Osteocyte (in vitro differentiated cells): ENCODE measurements at regions not wholly inside any gene's neighbourhood (a gene's known extent, or its start where the extent isn't known, plus 50 kb on each side); places are given as distances from the start of the nearest gene placed in this dataset.

ENCODE experiments used
- DNase-seq: peaks from one replicate; pipeline ENCODE4 v3.0.0; 2021; ENCODE audit warnings: mixed read lengths; ENCODE audit not compliant: unreplicated experiment; ENCODE audit errors: extremely low spot score
- H3K27ac Mint-ChIP-seq: one replicate; pipeline ENCODE4 v1.8.0; 2021; ENCODE audit warnings: mild to moderate bottlenecking, mixed read lengths; ENCODE audit not compliant: unreplicated experiment
- H3K27me3 Mint-ChIP-seq: one replicate; pipeline ENCODE4 v1.8.0; 2021; ENCODE audit warnings: mixed read lengths; ENCODE audit not compliant: unreplicated experiment
- H3K36me3 Mint-ChIP-seq: one replicate; pipeline ENCODE4 v1.8.0; 2021; ENCODE audit warnings: mixed read lengths; ENCODE audit not compliant: unreplicated experiment
- H3K4me1 Mint-ChIP-seq: one replicate; pipeline ENCODE4 v1.8.0; 2021; ENCODE audit warnings: mixed read lengths; ENCODE audit not compliant: unreplicated experiment
- H3K4me3 Mint-ChIP-seq: one replicate; pipeline ENCODE4 v1.8.0; 2021; ENCODE audit warnings: mild to moderate bottlenecking, moderate library complexity, mixed read lengths; ENCODE audit not compliant: unreplicated experiment
- H3K9me3 Mint-ChIP-seq: one replicate; pipeline ENCODE4 v1.8.0; 2021; ENCODE audit warnings: mixed read lengths; ENCODE audit not compliant: unreplicated experiment
- CTCF ChIP-seq: fragments of 200-600 bp; sonication (generic); IDR thresholded peaks from 2 replicates; pipeline ENCODE4 v1.5.0; 2021; ENCODE audit warnings: antibody characterized with exemption, mild to moderate bottlenecking, moderate library complexity

GRCh38 chr10:133000648-133001047 is 58.3 kb upstream of the CFAP46 start:
- H3K27me3 Mint-ChIP-seq, result peaks cover 10% of the 10 kb centered on the region
- no peak overlapping the region for H3K4me3 Mint-ChIP-seq
- H3K36me3 Mint-ChIP-seq, result no peaks in the 10 kb centered on the region
- no peaks in the 10 kb centered on the region for H3K9me3 Mint-ChIP-seq
- no peak overlapping the region for H3K27ac Mint-ChIP-seq
- no peak for DNase-seq
- peaks cover 4% of the 10 kb centered on the region for H3K4me1 Mint-ChIP-seq
- TF ChIP-seq CTCF, result no peak

- Mint-ChIP-seq H3K9me3 (no peaks in the 10 kb centered on the region), H3K36me3 (no peaks in the 10 kb centered on the region), H3K4me1 (peaks cover 4% of the 10 kb centered on the region), H3K4me3 (no peak overlapping the region), H3K27ac (no peak overlapping the region), H3K27me3 (peaks cover 12% of the 10 kb centered on the region)
- no peak for TF ChIP-seq CTCF
- DNase-seq, result no peak
Observed at GRCh38 chr10:132997517-132998265, 55.3 kb upstream of the CFAP46 start.

- no peak for TF ChIP-seq CTCF
- H3K27ac Mint-ChIP-seq, result no peak overlapping the region
- no peak overlapping the region for H3K4me3 Mint-ChIP-seq
- H3K36me3 Mint-ChIP-seq, result no peaks in the 10 kb centered on the region
- H3K27me3 Mint-ChIP-seq, result peaks cover 12% of the 10 kb centered on the region
- no peaks in the 10 kb centered on the region for H3K9me3 Mint-ChIP-seq
- peaks cover 4% of the 10 kb centered on the region for H3K4me1 Mint-ChIP-seq
- no peak for DNase-seq
Observed at GRCh38 chr10:132996603-132997343, 54.4 kb upstream of the CFAP46 start.

- H3K4me1 Mint-ChIP-seq, result peaks cover 4% of the 10 kb centered on the region
- no peak overlapping the region for H3K4me3 Mint-ChIP-seq
- H3K9me3 Mint-ChIP-seq, result no peaks in the 10 kb centered on the region
- H3K27ac Mint-ChIP-seq, result no peak overlapping the region
- no peaks in the 10 kb centered on the region for H3K36me3 Mint-ChIP-seq
- no peak for DNase-seq
- H3K27me3 Mint-ChIP-seq, result peaks cover 12% of the 10 kb centered on the region
- TF ChIP-seq CTCF, result no peak
Observed at GRCh38 chr10:132995909-132996602, 53.7 kb upstream of the CFAP46 start.

- peaks cover 12% of the 10 kb centered on the region for H3K27me3 Mint-ChIP-seq
- peaks cover 4% of the 10 kb centered on the region for H3K4me1 Mint-ChIP-seq
- no peak for TF ChIP-seq CTCF
- H3K27ac Mint-ChIP-seq, result no peak overlapping the region
- H3K9me3 Mint-ChIP-seq, result no peaks in the 10 kb centered on the region
- DNase-seq, result no peak
- peak overlapping the region; percentile 14 for H3K4me3 Mint-ChIP-seq
- H3K36me3 Mint-ChIP-seq, result no peaks in the 10 kb centered on the region
Observed at GRCh38 chr10:132994811-132995210, 52.4 kb upstream of the CFAP46 start.
